ENCODE measurements at regions not wholly inside any gene's neighbourhood (a gene's known extent, or its start where the extent isn't known, plus 50 kb on each side); places are given as distances from the start of the nearest gene placed in this dataset.

- TF ChIP-seq CTCF (IDR thresholded peaks at IDR 0.05) (no peak), POLR2A (IDR thresholded peaks at IDR 0.05) (no peak)
Measured at GRCh38 chr6:23021487-23021886, 452.1 kb downstream of the HDGFL1 start.

All from sigmoid colon (tissue), 3 donors.